SHP77 treated with DMSO at 0.1 percent for 48 hours (cell line): ENCODE measurements at regions not wholly inside any gene's neighbourhood (a gene's known extent, or its start where the extent isn't known, plus 50 kb on each side); places are given as distances from the start of the nearest gene placed in this dataset.
"Not testable (repeated sequence)": the region's sequence is repeated elsewhere in the genome, so short reads cannot be mapped to it uniquely, and the experiment has no call there.

ENCODE experiments used
- DNase-seq: peaks from one replicate; lab custom pipeline; 2025; lab: John Stamatoyannopoulos, UW

DNA sequence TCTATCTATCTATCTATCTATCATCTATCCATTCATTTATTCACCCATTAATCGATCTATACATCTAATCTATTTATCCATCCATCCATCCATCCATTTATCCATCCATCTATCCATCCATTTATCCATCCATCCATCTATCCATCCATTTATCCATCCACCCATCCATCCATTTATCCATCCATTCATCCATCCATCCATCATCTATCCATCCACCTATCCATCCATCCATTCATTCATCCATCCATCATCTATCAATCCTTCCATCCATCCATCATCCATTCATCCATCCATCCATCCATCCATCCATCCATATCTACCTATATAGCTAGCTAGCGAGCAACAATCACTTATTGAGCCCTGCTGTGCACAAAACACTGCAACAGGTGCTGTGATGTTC is 953.1 kb upstream of the ZNF722 start:
- no peak for DNase-seq

DNA sequence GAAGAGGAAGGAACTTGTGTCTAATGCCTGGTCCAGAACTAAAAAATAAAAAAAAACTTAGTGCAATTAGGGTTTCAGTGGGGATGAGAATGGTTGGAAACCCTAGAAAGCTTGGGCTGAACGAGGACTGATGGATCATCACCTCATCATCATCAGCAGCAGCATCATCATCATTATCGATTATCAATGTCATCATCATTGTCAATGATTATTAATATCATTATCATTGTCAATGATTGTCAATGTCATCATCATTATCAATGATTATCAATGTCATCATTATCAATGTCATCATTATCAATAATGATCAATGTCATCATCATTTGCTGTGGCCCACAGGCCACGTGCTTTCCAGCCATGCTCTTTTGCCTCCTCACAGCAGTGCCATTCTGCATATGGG is 952.0 kb upstream of the ZNF722 start:
- DNase-seq = no peak

DNA sequence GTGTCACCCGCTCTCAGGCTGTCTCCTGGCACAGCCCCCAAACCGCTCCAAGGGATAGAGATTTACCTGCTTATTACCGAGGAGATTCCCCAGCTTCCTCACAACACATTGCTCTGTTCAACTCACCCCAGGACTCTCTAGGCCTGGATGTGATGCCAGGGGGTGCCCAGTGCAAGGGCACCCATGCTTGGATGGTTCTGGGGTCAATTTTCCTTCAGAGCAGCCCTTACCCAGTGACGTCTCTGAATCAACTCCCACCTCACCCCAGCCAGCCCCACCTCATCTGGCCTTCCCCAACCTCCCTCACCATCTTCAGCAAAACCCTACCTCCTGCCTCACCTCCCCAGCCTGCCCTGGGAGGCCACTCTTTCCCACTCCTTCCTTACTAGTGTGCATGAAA is 951.6 kb upstream of the ZNF722 start:
- DNase-seq = no peak

GRCh38 chr7:63047546-63047945 is 951.1 kb upstream of the ZNF722 start:
- no peak for DNase-seq

GRCh38 chr7:63054191-63054661 is 944.4 kb upstream of the ZNF722 start:
- no peak for DNase-seq

DNA sequence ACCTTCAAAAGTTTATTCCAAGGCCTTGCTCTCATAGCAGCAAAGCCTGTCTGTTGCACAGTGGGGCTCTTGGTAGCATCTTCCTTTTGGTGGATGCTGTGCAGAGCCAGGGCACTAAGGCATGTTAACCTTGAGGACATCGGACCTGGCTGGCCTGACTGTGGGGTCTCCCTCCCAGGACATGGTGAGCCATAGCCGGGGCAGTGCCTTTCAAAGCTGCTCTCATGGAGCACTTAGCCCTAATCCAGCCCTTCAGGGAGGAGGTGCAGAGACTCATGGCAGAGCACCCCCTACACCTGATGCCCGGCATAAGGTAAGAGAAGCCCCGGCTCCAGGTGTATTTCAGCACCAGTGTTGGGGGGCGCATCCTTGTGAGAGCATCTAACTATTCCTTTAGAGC is 941.4 kb upstream of the ZNF722 start:
- DNase-seq = no peak

DNA sequence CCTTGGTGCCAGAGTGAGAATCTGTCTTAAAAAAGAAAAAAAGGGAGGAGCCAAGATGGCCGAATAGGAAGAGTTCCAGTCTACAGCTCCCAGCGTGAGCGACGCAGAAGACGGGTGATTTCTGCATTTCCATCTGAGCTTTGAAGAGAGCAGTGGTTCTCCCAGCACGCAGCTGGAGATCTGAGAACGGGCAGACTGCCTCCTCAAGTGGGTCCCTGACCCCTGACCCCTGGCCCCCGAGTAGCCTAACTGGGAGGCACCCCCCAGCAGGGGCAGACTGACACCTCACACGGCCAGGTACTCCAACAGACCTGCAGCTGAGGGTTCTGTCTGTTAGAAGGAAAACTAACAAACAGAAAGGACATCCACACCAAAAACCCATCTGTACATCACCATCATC is 937.9 kb upstream of the ZNF722 start:
- DNase-seq = not testable (repeated sequence)

- DNase-seq = no peak
These were observed 933.0 kb upstream of the ZNF722 start for GRCh38 chr7:63065684-63066083.

DNA sequence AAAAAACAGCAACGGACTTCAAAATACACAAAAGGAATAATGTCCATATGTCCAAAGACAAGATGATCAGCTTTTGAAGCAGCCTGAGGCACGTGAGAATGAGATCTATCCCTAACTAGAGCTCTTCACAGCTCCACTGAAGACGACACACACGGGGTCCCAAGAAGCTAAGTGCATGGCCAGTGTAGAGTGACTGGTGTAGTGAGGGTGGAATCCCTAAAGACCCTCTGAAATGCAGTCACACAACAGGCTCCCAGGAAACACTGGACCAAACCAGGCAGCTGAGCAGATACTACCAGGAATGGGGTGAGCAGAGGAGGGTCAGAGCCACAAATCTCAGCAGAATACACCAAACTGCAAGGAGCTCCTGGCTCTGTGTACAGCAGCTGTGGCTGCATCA is 932.4 kb upstream of the ZNF722 start:
- DNase-seq = not testable (repeated sequence)

DNA sequence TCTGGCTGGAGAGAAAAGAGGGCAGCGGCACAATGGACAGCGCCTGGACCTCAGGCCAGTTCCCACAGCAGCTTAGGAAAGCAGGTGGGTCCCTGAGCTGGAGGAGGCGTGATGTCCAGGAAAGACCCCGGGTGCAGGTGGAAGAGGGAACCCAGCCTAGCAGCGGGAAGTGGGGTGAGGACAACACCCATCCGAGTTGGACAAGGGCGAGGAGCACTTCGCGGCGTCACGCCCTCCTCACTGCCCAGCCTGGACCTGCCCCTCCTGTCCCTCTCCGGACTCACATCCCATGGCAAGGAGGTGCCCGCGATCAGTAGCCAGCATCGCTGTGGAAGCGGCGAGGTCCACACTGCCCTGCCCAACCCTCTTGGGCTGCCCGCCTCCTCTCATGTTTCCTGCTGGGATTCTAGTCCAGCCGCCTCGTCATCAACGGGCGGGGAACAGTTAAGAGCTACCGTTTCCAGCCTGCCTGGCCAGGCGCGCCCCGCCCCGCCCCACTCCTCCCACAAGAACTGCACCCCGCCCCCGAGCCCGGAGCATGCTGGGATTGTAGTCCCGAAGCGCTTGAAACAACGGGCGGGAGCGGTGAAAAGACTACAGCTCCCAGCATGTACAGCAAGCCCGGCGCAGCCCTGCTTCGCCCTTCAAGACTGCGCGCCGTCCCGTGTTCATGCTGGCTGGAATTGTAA is 930.6 kb upstream of the ZNF722 start:
- DNase-seq = peak; percentile 61

- no peak for DNase-seq
These were observed 928.0 kb upstream of the ZNF722 start for GRCh38 chr7:63070696-63071095.

- no peak for DNase-seq
These were observed 927.3 kb upstream of the ZNF722 start for GRCh38 chr7:63071396-63071795.

- DNase-seq = no peak
These were observed 926.7 kb upstream of the ZNF722 start for GRCh38 chr7:63071920-63072319.

- no peak for DNase-seq
These were observed 925.8 kb upstream of the ZNF722 start for GRCh38 chr7:63072806-63073205.

- DNase-seq = no peak
These were observed 925.4 kb upstream of the ZNF722 start for GRCh38 chr7:63073286-63073685.

- no peak for DNase-seq
These were observed 924.9 kb upstream of the ZNF722 start for GRCh38 chr7:63073736-63074135.

DNA sequence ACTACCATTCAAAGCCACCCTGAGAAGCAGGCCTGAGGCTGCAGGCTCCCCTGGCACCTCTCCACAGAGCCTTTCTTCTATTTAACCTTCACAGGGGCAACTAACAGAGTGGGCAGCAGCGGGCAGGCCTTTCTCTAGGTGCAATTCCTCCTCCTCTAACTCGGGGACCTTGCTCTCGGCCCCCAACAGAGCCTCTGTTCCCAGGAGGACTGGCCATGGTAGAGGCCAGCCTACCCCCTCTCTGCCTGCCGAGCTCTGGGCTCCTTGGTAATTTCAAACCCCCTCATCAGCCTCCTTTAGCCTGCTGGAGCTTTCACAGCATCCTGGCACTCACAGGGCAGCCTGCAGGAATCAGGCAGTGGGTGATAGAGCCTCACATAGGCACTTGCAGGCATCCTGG is 920.8 kb upstream of the ZNF722 start:
- no peak for DNase-seq

- no peak for DNase-seq
These were observed 918.2 kb upstream of the ZNF722 start for GRCh38 chr7:63080406-63080805.

DNA sequence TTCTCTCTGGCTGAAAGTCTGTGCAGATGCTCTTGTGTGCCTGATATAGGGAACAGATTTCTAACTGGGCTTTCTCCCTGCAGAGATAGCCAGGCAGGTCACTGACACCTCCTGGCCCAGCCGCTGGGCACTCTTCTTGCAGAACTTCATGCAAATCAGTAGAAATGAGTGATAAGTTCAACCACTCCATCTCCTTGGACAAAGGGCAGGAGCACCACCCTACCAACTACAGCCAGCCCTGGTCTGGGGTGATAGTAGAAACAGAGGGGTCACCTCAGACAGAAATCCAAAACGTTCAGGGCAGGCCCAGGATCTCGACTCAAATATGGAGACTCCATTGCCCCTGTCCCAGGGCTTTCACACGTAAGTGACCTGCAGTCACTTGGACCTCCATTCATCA is 917.8 kb upstream of the ZNF722 start:
- DNase-seq = no peak

DNA sequence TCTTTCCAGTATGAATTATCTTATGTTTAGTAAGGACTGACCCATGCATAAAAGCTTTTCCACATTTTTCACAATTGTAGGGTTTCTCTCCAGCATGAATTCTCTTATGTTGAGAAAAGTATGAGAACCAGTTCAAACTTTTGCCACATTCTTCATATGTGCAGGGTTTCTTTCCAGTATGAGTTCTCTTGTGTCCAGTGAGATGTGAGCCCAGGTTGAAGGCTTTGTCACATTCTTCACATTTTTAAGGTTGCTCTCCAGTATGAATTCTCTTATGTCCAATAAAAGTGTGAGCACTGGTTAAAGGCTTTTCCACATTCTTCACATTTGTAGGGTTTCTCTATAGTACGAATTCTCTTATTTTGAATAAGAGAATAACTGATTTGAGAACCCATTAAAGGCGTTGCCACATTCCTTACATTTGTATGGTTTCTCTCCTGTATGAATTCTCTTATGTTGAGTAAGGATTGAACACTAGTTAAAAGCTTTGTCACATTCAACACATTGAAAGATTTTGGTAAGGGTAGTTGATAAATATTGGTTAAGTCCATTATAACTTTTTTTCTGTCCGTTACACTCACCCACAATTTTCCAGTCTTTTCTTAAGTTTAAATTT is 911.0 kb upstream of the ZNF722 start:
- DNase-seq = no peak

DNA sequence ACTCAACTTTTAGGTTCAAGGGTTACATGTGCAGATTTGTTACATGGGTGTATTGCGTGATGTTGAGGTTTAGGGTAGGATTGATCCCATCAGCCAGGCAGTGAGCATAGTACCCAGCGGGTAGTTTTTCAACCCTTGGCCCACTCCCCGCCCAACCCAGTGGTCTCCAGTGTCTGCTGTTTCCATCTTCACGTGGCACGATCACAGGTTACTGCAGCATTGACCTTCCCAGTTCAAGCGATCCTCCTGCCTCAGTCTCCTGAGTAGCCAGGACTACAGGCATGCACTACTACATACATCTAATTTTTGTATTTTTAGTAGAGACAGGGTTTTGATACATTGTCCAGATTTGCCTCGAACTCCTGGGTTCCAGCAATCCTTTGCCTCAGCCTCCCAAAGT is 905.7 kb upstream of the ZNF722 start:
- no peak for DNase-seq

- no peak for DNase-seq
These were observed 905.2 kb upstream of the ZNF722 start for GRCh38 chr7:63093481-63093880.

- DNase-seq = no peak
These were observed 902.5 kb upstream of the ZNF722 start for GRCh38 chr7:63096141-63096540.

- no peak for DNase-seq
These were observed 894.0 kb upstream of the ZNF722 start for GRCh38 chr7:63104666-63105065.
